GM18519 (cell line): ENCODE measurements at regions not wholly inside any gene's neighbourhood (a gene's known extent, or its start where the extent isn't known, plus 50 kb on each side); places are given as distances from the start of the nearest gene placed in this dataset.

Source experiments
- ATAC-seq: cut with Tn5 transposase; IDR thresholded peaks from one replicate; pipeline ENCODE4 v1.9.1; 2021; ENCODE audit warnings: mild to moderate bottlenecking, moderate library complexity; ENCODE audit not compliant: unreplicated experiment, low FRiP score

DNA sequence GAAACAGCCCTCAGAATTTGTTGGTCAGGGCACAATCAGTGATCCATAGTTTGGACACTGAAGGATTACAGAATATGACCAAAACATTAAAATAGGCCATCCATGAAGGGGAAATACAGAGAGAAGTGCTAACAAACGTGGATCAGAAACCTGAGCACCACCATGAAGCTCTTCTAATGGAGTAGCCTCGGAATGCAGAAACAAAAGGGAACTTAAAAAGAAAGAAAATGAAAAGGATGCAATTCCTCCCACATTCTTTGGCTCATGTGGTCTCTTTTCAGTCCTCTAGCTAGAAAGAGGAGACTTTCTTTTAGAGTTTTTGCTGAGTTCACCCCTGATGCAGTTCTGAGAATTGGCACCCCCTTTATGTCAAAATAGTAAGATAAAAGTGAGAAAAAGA is 989.8 kb upstream of the B3GALT2 start:
- no peak for ATAC-seq

DNA sequence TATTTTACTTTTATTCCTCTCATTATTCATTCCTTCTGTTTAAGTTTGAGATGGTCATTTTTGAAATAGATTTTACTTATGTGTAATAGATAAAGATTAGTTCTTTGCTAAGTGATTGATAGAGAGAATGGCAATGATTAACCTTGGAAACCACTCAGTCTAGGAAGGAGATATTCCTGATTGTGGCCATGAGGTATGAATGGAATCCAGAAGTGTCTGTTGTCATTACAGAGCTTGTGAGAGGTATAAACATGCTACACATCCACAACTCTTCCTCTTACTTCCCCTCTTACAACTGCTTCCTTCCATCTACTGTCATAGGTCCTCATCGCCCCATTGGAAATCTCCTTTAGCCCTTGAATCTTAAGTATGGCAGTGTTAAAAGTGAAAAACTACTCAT is 988.8 kb upstream of the B3GALT2 start:
- no peak for ATAC-seq

DNA sequence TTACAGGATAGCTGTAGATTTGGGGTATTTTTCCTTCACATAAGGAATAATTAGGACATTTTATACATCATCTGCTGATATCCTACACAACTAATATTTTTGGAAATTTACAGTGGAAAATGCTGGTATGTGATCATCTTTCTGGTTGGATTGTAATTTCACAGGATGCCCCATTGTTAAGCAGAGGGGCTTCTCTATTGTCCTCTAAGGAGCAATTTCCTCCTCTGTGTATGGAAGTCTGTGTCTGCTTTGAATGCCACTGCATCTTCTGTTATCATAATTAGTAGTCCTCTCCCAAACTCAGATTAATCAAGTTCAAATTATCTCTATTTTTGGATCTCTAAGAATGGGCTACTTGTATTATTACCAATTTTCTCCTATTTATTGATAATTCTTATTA is 988.1 kb upstream of the B3GALT2 start:
- ATAC-seq, result no peak

DNA sequence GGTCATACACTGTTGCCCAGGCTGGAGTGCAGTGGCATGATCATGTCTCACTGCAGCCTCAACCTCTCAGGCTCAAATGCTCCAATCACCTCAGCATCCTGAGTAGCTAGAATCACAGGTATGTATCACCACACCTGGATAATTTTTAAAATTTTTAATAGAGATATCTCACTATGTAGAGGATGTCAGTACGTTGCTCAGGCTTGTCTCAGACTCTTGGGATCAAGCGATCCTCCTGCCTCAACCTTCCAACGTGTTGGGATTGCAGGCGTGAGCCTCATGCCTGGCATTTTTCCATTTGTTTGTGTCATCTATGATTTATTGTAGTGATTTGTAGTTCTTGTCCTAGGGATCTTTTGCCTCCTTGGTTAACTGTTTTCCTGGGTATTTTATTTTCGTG is 985.2 kb upstream of the B3GALT2 start:
- no peak for ATAC-seq

DNA sequence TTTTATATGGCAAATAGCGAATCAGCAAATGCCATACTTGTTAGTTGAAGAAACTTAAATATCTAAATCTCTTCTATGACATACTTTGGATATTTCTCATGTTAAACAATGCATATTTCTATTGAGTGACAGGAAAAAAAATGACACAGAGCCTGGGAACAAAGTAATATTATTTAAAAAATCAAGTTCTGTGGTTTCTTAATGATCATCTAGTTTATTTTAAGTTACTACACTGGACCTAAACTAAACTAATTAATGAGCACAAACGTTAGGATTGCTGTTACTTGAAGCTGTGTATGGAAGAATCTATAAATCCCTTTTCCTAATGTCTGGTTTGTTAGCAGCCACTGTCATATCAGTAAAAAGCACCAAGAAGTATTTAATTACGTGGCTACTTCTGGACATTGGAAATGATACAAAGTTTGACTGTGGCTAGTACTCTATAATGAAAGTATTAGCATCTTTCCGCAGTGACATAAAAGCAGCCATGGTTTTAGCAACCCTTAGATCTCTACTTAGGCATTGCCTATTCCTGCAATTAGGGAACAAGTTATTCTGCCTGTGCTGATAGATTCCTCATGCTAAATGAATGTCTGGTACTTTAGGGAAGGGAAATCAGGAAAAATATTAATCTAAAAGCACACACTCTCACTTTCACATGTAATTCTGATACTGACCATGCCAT is 981.7 kb upstream of the B3GALT2 start:
- no peak for ATAC-seq

DNA sequence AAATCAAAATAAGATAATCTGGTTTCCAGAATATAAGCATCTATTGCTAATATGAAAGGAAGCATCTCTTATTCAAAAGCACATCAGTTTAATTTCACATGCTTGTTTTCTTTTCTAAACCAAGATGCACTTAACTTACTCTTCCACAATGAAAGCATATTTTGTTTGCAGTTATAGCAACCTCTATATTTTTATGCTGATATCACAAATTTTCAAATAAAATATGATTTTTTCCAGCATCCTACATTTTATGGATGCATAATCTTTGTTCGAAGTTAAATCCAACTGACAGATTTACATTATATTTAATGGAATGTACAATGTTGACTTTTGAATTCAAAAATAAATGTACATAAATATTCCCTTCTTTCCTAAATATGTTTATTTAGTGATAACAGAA is 978.3 kb upstream of the B3GALT2 start:
- ATAC-seq, result no peak

DNA sequence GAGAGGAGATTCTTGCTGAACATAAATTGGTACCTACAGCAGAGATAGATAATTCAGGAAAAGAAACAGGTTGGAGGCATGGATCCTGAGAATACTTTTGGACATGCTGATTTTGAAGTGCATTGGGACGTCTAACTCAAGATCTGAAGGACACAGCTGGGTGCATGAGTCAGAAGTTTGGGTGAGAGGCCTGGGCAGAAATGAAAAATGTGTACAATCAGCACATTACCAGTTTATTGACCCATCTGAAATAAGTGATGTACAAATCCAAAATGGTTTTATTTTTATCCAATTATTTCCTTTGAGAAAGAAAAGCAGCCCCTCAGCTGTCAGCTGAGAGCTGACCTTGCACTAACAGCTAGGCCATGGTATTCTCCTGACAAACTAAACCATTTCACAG is 975.2 kb upstream of the B3GALT2 start:
- no peak for ATAC-seq

DNA sequence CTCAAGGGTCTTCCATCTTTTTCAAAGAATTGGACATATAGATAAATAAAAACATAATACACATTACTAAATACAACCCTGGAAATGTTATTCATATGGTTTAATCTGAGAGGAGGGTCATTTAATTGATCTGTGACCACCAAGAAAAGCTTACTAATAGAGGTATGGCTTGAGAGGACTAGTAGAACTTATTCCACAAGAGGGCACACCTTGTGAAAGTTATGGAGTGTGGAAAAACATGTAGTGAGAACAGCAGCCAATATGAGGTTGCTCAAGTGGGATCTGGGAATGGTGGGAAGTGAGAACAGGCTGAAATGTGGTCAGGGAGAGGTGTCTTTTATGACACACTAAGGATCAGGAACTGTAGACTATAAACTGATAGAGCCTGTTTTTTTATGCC is 973.5 kb upstream of the B3GALT2 start:
- no peak for ATAC-seq

DNA sequence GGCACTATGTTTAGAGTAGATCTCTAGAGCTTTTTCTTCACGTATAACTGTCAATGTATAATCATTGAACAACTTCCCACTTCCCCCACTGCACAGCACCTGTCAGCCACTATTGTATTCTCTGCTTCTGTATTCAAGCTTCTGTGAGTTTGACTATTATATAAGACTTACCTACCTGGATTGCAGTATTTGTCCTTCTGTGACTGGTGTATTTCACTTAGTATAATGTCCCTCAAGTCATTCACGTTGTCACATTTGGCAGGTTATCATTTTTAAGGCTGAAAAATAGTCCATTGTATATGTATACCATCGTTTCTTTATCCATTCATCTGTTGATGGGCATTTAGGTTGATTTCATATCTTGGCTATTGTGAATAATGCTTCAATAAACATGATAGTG is 969.5 kb upstream of the B3GALT2 start:
- ATAC-seq, result no peak

DNA sequence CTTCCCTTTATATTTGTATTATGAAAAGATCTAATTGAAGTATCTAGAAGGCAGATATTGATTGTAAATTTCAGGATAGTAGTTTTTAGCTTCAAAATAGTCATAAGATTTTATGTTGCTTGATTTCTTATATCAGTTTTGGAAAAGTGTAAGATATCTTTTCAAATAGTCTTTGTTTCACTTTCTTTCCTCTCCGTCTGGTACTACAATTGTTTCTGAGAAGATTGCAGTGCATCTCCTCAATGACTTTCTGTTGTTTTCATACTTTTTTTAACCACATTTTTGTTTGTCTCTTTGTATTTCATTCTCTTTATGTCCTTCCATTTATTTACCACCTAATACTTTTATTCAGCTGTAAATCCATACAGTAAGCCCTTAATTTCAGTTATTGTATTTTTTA is 964.6 kb upstream of the B3GALT2 start:
- no peak for ATAC-seq

DNA sequence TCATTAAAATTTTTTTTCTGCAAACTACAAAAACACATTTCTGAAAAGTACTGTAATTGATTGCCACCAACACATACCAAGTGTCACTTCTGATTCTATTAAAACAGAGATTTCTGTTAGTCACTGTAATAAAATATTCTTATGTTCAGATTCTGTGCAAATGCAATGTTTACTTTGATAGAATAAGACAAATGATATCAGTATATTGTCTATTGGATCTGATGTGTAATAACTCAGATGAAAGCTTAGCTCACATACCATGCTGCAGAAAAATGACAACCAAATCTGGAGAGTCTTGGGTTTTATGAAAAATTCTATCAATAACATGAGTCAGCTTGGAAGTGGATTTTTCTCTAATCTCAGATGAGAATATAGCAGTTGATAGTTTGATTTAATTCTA is 963.8 kb upstream of the B3GALT2 start:
- no peak for ATAC-seq

DNA sequence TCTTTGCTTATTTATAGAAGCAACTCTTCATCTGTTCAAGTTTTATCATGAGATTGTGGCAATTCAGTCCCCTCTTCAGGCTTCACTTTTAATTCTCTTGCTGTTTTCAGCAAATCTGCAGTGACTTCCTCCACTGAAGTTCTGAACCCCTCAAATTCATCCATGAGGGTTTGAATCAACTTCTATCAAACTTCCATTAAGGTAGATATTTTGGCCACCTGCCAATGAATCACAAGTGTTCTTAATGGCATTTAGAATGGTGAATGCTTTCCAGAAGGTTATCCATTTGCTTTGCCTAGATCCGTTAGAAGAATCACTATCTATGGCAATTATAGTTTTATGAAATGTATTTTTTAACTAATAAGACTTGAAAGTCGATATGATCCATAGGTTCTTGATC is 946.7 kb upstream of the B3GALT2 start:
- no peak for ATAC-seq

DNA sequence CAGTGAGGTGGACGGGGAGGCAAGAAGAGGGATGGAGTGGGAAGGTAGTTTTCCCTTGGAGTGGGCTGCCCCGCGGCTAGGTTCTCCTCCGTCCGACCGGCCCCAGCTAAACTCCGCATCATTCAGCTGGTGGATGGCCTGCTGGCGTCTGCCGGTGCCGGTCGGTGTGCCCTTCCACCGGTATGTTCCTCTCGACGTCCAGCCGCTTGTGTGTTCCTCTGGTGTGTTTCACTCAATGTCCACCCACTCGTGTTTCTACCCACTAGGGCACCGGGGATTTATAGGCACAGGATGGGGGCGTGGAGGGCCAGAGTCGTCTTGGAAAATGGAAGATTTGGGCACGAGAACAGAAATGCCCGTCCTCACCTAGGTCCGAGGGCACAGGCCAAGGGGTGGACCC is 931.7 kb upstream of the B3GALT2 start:
- ATAC-seq, result no peak

DNA sequence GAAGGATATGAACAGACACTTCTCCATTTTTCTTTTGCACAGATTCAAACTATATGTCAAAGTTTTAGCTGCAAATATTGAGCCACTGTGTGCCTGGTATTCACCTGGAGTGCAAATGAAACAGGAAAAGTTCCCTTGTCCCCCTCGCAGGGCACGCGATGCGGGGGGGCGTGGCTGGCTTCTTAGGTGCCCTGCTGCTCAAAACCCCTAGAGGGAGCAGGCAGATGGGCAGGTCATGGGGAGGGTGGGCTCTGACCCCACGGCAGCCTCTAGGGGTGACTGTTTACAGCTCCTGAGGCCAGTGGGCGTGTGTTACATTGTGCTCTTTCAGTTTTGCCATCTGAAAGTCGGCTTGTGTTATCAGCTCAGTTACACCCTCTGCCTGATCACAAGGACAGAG is 931.2 kb upstream of the B3GALT2 start:
- ATAC-seq, result no peak

DNA sequence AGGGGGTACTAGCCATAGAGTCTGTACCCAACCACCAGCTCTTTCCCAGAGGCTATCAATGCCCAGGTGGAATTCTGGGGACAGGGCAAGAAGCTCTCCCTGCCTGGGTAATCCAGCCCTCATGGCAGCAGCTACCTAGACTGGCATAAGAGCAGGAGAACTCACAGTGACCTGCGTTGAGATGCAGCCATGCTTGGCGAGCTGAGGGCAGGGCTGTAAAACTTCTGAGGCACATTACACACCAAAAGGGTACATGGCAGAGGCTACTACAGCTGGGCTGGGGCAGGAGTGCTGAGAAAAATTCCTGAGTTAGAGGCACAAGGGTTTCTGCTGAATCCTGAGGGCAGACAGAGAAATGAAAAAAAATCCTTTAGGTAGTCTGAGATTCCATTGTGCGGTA is 927.9 kb upstream of the B3GALT2 start:
- ATAC-seq, result no peak

DNA sequence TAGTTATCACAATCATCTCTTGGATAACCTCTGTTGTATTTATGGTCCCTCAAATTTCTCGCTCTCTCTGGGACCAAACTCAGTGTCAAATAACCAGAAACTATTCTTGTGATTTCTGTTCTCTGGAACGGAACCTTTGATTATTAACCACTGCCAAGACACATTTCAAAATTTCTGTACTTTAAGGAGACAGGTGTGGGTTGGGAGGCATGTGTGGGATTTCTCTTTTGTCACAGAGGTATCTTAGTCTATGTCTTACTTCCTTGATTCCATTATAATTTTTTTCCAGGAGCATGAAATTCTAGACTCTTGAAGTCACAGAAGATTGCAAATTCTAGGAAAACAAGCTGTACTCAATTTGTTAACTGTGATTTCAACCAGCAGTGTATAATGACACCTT is 919.0 kb upstream of the B3GALT2 start:
- ATAC-seq, result no peak

DNA sequence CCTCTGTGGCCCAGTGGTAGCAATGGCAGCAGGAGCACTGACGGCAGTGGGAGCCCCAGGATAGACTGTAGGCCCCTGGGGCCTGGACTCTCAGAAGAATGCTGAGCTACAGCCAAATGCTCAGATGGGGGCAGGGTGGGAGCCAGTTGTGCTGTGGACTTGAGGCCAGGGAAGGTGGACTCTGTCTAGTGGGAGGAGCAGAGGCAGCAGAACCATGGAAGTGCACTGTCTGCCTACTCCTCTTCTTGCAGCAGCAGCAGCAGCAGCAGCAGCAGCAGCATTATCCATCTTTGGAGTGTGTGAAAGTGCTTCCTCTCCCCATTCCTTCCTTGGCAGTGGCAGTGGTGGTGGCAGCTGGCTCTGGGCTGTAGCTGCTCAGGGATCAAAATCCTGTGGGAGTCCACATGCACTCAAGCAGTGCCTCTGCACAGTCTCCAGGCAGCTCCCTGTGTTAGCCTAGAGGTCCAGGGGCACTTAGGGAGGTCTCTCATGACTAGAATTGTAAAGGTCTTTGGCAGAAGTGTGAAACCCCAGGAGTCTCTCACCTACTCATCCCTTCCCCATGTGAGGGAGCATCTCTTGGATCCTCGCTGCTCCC is 917.9 kb upstream of the B3GALT2 start:
- no peak for ATAC-seq

DNA sequence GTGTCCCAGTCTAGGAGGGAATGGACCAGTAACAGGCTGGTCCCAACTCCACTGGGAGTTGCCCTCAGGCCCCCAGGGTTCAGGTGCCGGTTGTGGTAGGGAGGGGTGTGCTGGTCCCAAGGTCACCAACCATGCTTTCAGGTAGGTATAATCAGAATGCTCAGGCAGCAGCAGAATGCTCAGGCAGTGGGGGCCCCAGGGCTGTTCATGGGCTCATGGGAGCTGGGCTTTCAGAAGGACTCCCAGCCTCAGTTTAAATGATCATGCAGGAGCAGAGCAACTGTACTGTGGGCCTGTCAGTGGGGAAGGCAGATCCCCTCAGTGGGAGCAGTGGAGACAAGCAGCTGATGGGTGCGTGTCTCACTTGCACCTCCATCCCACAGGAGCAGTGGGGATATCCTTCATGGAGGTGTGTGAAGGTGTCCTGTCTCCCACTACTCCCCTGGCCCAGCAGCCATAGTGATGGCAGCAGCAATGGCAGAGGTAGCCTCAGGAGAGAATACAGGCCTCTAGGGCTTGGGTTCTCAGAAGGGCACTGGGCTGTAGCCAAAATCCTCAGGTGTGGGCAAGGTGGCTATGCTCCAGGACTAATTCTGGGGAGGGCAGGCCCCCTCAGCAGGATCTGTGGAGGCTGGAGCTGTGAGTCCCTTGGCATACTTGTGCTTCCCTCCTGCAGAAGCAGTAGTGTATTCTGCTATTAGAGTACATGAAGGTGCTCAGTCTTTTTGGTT is 917.3 kb upstream of the B3GALT2 start:
- no peak for ATAC-seq

DNA sequence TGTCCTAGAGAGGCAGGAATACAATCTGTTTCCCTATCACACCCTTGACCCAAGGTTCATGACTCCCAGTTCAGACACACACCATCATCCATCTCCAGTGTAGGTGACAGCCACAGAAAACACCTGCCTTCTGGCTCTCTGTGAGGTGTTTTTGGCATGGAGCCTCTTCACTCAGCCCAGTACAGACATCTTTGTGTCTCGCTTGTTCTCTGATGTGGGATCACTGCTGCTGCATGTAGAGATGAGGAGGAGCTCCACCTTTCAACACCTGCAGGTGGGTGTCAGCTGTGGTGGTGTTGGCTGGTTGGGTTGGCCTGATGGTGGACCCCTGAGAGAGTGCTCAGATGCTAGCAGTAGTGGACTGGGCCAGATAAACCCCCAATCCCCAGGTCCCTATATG is 916.7 kb upstream of the B3GALT2 start:
- no peak for ATAC-seq

DNA sequence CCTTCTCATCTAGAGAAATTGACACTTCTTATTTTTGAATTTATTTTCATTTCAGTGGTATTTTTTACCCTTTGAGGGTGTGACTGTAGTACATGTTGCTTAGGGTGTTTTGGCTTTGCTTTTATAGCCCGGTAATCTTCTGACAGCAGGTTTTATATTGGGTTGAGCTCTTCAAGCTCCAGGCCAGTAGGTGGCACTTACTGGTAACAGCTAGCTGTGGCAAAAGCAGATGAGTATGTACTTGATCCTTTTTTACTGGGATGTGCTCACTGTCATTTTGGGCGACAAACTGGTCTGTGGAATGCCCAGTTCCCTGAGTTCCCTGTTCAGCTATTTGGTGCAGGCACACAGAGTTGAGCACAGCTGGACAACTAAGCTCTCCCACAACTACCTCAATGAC is 916.2 kb upstream of the B3GALT2 start:
- no peak for ATAC-seq

DNA sequence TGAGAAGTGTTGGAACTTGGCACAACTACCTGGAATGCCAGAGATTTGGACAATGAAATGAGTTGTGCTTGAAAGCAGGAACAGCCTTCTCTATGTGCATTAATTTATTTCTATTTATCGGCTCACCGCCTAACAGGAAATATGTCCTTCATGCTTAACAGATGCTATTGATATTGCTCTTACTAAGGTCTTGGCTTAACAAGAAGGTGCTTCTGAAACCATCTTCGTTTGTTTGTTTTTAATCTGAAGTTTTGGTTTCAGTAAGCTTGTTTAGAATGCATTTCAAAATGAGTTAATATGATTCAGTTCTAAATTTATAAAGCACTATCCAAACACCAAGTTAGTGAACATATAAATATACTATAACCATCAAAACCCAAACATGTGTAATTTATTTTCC is 898.3 kb upstream of the B3GALT2 start:
- no peak for ATAC-seq

DNA sequence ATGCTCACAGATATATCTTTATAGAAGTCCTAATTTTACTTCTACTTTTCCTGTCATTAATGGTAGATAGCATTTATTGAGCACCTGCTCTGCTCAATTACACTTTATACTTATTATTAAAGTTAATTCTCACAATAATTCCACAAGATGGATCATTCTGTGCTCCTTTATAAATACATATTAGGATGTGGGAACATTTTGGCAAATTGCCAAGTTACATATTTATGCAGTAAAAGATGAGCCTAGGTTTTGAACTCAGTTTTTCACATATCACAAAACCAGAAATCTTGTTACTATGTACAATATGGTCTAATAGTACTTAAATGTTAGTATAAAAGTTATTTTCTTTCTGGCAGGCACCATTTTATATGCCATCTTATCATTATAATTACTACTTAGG is 895.0 kb upstream of the B3GALT2 start:
- no peak for ATAC-seq
